Mesothelial cell of epicardium (in vitro differentiated cells): ENCODE measurements at regions not wholly inside any gene's neighbourhood (a gene's known extent, or its start where the extent isn't known, plus 50 kb on each side); places are given as distances from the start of the nearest gene placed in this dataset.

ENCODE experiments used
- DNase-seq, 2 experiments: peaks; one replicate each; pipeline ENCODE4 v3.0.0; 2021; ENCODE audit warnings: low spot score in 2 of 2; ENCODE audit not compliant: unreplicated experiment in 2 of 2
- H3K27ac Mint-ChIP-seq: 2 replicates; pipeline ENCODE4 v1.8.0; 2021; ENCODE audit warnings: mixed read lengths
- H3K27me3 Mint-ChIP-seq: 2 replicates; pipeline ENCODE4 v1.8.0; 2021; ENCODE audit warnings: low read depth, mixed read lengths
- H3K36me3 Mint-ChIP-seq: 2 replicates; pipeline ENCODE4 v1.8.0; 2021; ENCODE audit warnings: mixed read lengths
- H3K4me1 Mint-ChIP-seq: 2 replicates; pipeline ENCODE4 v1.8.0; 2021; ENCODE audit warnings: mixed read lengths
- H3K4me3 Mint-ChIP-seq: 2 replicates; pipeline ENCODE4 v1.8.0; 2021; ENCODE audit warnings: mild to moderate bottlenecking, moderate library complexity, mixed read lengths
- H3K9me3 Mint-ChIP-seq: 2 replicates; pipeline ENCODE4 v1.8.0; 2021; ENCODE audit warnings: mixed read lengths
- CTCF ChIP-seq: fragments of 200-600 bp; sonication (generic); IDR thresholded peaks from one replicate; pipeline ENCODE4 v1.5.0; 2021; ENCODE audit warnings: antibody characterized with exemption; ENCODE audit not compliant: unreplicated experiment

GRCh38 chr10:111578076-111578475, 501.2 kb downstream of the ADRA2A start:
- DNase-seq = no peak
- Mint-ChIP-seq H3K27me3 (peaks cover 28% of the 10 kb centered on the region), H3K36me3 (peaks cover 2% of the 10 kb centered on the region), H3K27ac (no peak overlapping the region), H3K4me3 (no peak overlapping the region), H3K4me1 (no peaks in the 10 kb centered on the region), H3K9me3 (peaks cover 10% of the 10 kb centered on the region)
- TF ChIP-seq CTCF = no peak

GRCh38 chr10:111579473-111579872, 502.6 kb downstream of the ADRA2A start:
- peaks cover 28% of the 10 kb centered on the region for H3K27me3 Mint-ChIP-seq
- H3K9me3 Mint-ChIP-seq = peaks cover 3% of the 10 kb centered on the region
- H3K4me1 Mint-ChIP-seq = no peaks in the 10 kb centered on the region
- H3K36me3 Mint-ChIP-seq = no peaks in the 10 kb centered on the region
- H3K4me3 Mint-ChIP-seq = no peak overlapping the region
- H3K27ac Mint-ChIP-seq = no peak overlapping the region
- DNase-seq = no peak
- TF ChIP-seq CTCF = no peak

GRCh38 chr10:111590703-111591102, 513.9 kb downstream of the ADRA2A start:
- Mint-ChIP-seq H3K27ac (no peak overlapping the region), H3K9me3 (no peaks in the 10 kb centered on the region), H3K4me3 (no peak overlapping the region), H3K36me3 (no peaks in the 10 kb centered on the region), H3K27me3 (peaks cover 16% of the 10 kb centered on the region), H3K4me1 (no peaks in the 10 kb centered on the region)
- TF ChIP-seq CTCF = no peak
- DNase-seq = no peak

GRCh38 chr10:111593578-111593977, 516.7 kb downstream of the ADRA2A start:
- no peaks in the 10 kb centered on the region for H3K9me3 Mint-ChIP-seq
- no peak for TF ChIP-seq CTCF
- no peaks in the 10 kb centered on the region for H3K36me3 Mint-ChIP-seq
- peaks cover 28% of the 10 kb centered on the region for H3K27me3 Mint-ChIP-seq
- no peak for DNase-seq
- no peak overlapping the region for H3K27ac Mint-ChIP-seq
- H3K4me1 Mint-ChIP-seq = no peaks in the 10 kb centered on the region
- H3K4me3 Mint-ChIP-seq = no peak overlapping the region

- DNase-seq = no peak
- no peak for TF ChIP-seq CTCF
- H3K27me3 Mint-ChIP-seq = peaks cover 36% of the 10 kb centered on the region
- no peaks in the 10 kb centered on the region for H3K9me3 Mint-ChIP-seq
- H3K4me1 Mint-ChIP-seq = no peaks in the 10 kb centered on the region
- no peak overlapping the region for H3K27ac Mint-ChIP-seq
- no peaks in the 10 kb centered on the region for H3K36me3 Mint-ChIP-seq
- no peak overlapping the region for H3K4me3 Mint-ChIP-seq
Measured at GRCh38 chr10:111595173-111595572, 518.3 kb downstream of the ADRA2A start.

GRCh38 chr10:111598433-111599059, 521.7 kb downstream of the ADRA2A start:
- Mint-ChIP-seq H3K4me1 (no peaks in the 10 kb centered on the region), H3K4me3 (no peak overlapping the region), H3K36me3 (no peaks in the 10 kb centered on the region), H3K27me3 (peaks cover 36% of the 10 kb centered on the region), H3K9me3 (no peaks in the 10 kb centered on the region), H3K27ac (no peak overlapping the region)
- peak; percentile 27 to 68 for DNase-seq
- TF ChIP-seq CTCF = peak; percentile 84
